ENCODE measurements at regions not wholly inside any gene's neighbourhood (a gene's known extent, or its start where the extent isn't known, plus 50 kb on each side); places are given as distances from the start of the nearest gene placed in this dataset.

- Histone ChIP-seq H3K9me3 (no peaks in the 10 kb centered on the region), H3K27me3 (no peaks in the 10 kb centered on the region), H3K4me3 (no peak overlapping the region), H3K36me3 (no peaks in the 10 kb centered on the region), H3K4me1 (peaks cover 0 to 25% (median 12%) of the 10 kb centered on the region in 12 donors), H3K27ac (peak overlapping the region in 2 of 12 donors; percentile 19 to 69)
- whole genome bisulfite sequencing, 4 donors, result 57 to 61% (median 59%) methylated on average over 20 to 25 of the region's 25 CpGs
- intact Hi-C loops (cut with DNase I), result no loop called here
- peak in 3 of 4 donors; percentile 43 to 57 (median 54) for ATAC-seq
- TF ChIP-seq POLR2A (IDR thresholded peaks at IDR 0.05), result no peak
- TF ChIP-seq, protein P1, sequence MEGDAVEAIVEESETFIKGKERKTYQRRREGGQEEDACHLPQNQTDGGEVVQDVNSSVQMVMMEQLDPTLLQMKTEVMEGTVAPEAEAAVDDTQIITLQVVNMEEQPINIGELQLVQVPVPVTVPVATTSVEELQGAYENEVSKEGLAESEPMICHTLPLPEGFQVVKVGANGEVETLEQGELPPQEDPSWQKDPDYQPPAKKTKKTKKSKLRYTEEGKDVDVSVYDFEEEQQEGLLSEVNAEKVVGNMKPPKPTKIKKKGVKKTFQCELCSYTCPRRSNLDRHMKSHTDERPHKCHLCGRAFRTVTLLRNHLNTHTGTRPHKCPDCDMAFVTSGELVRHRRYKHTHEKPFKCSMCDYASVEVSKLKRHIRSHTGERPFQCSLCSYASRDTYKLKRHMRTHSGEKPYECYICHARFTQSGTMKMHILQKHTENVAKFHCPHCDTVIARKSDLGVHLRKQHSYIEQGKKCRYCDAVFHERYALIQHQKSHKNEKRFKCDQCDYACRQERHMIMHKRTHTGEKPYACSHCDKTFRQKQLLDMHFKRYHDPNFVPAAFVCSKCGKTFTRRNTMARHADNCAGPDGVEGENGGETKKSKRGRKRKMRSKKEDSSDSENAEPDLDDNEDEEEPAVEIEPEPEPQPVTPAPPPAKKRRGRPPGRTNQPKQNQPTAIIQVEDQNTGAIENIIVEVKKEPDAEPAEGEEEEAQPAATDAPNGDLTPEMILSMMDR (IDR thresholded peaks at IDR 0.05), result no peak
- DNase-seq, result peak in 1 of 5 donors; percentile 42
Measured at GRCh38 chr7:47635091-47636080, 53.5 kb upstream of the TNS3 start.

GRCh38 chr7:47634273-47634672 is 52.4 kb upstream of the TNS3 start:
- ATAC-seq (no peak), DNase-seq (no peak)
- Histone ChIP-seq H3K36me3 (no peaks in the 10 kb centered on the region), H3K4me3 (no peak overlapping the region), H3K27ac (no peak overlapping the region), H3K9me3 (no peaks in the 10 kb centered on the region), H3K4me1 (peaks cover 0 to 25% (median 12%) of the 10 kb centered on the region in 12 donors), H3K27me3 (no peaks in the 10 kb centered on the region)
- no peak for TF ChIP-seq POLR2A (IDR thresholded peaks at IDR 0.05)
- TF ChIP-seq, protein P1 (IDR thresholded peaks at IDR 0.05), result no peak
- 81 to 95% (median 86%) methylated on average over 2 of the region's 2 CpGs for WGBS, 4 donors
- intact Hi-C loops (cut with DNase I), result no loop called here

- intact Hi-C loops (cut with DNase I), result no loop called here
- no peaks in the 10 kb centered on the region for H3K9me3 ChIP-seq
- TF ChIP-seq POLR2A (IDR thresholded peaks at IDR 0.05), result no peak
- TF ChIP-seq, protein P1 (IDR thresholded peaks at IDR 0.05), result no peak
- DNase-seq (no peak), ATAC-seq (no peak)
- no peak overlapping the region for H3K27ac ChIP-seq
- H3K4me1 ChIP-seq, result peaks cover 0 to 25% (median 12%) of the 10 kb centered on the region in 12 donors
- H3K36me3 ChIP-seq, result no peaks in the 10 kb centered on the region
- H3K27me3 ChIP-seq, result no peaks in the 10 kb centered on the region
- WGBS, 4 donors, result 90 to 97% (median 96%) methylated on average over 10 of the region's 10 CpGs
- H3K4me3 ChIP-seq, result no peak overlapping the region
Measured at GRCh38 chr7:47633134-47633533, 51.2 kb upstream of the TNS3 start.
